HEK293 (cell line): ENCODE measurements at regions not wholly inside any gene's neighbourhood (a gene's known extent, or its start where the extent isn't known, plus 50 kb on each side); places are given as distances from the start of the nearest gene placed in this dataset.
"Not testable (repeated sequence)": the region's sequence is repeated elsewhere in the genome, so short reads cannot be mapped to it uniquely, and the experiment has no call there.

Experiments used
- CTCF ChIA-PET: fragments of 350-600 bp; formaldehyde crosslinking; extraction: SDS; loops from one replicate; lab custom pipeline; 2021; ENCODE audit warnings: antibody characterized with exemption; lab: Yijun Ruan, JAX
- POLR2A ChIA-PET: fragments of 300-600 bp; formaldehyde crosslinking; extraction: SDS; loops from one replicate; lab custom pipeline; 2020; ENCODE audit warnings: antibody characterized with exemption, inconsistent platforms; lab: Yijun Ruan, JAX
- H3K27ac ChIP-seq: fragments of 200-500 bp; sonication (Bioruptor generic); 2 replicates; pipeline ENCODE4 v1.5.1; 2014; ENCODE audit warnings: low read depth, low read length, control low read depth, inconsistent platforms; ENCODE audit errors: extremely low read depth
- H3K36me3 ChIP-seq, 2 experiments: fragments of 200-500 bp in 1 of 2; sonication (Bioruptor generic) in 1 of 2; 1 replicate in 1 of 2; 2 replicates in 1 of 2; pipeline ENCODE4 v1.5.1; 2014 to 2017; ENCODE audit warnings: inconsistent platforms in 2 of 2, low read length in 2 of 2; ENCODE audit not compliant: control insufficient read depth in 2 of 2, insufficient read depth in 1 of 2
- H3K4me1 ChIP-seq: fragments of 200-500 bp; sonication (Bioruptor generic); 2 replicates; pipeline ENCODE4 v1.5.1; 2014; ENCODE audit warnings: mild to moderate bottlenecking, low read length, inconsistent platforms; ENCODE audit not compliant: control insufficient read depth, insufficient read depth
- H3K4me3 ChIP-seq: 2 replicates; pipeline ENCODE4 v1.5.1; 2011; ENCODE audit warnings: low read depth, mild to moderate bottlenecking, control low read depth, low read length, moderate library complexity
- H3K9me3 ChIP-seq: fragments of 200-500 bp; sonication (Bioruptor generic); 2 replicates; pipeline ENCODE4 v1.5.1; 2014; ENCODE audit warnings: low read depth, low read length, inconsistent platforms; ENCODE audit not compliant: control insufficient read depth, insufficient read depth
- BCL11B ChIP-seq: fragments of 450-650 bp; formaldehyde crosslinking; IDR thresholded peaks from 2 replicates; pipeline ENCODE4 v1.5.1; 2016; ENCODE audit warnings: low read depth, missing biosample characterization, missing genetic modification characterization
- KLF7 ChIP-seq: fragments of 450-650 bp; formaldehyde crosslinking; IDR thresholded peaks from 2 replicates; pipeline ENCODE4 v1.5.1; 2016; ENCODE audit warnings: missing biosample characterization, missing genetic modification characterization, borderline replicate concordance
- KLF9 ChIP-seq: fragments of 450-650 bp; formaldehyde crosslinking; IDR thresholded peaks from 2 replicates; pipeline ENCODE4 v1.5.1; 2016; ENCODE audit warnings: missing biosample characterization, missing genetic modification characterization, low read depth
- MZF1 ChIP-seq: fragments of 450-650 bp; formaldehyde crosslinking; IDR thresholded peaks from 2 replicates; pipeline ENCODE4 v1.5.1; 2017; ENCODE audit warnings: missing biosample characterization, missing genetic modification characterization, borderline replicate concordance
- SCRT1 ChIP-seq: fragments of 450-650 bp; formaldehyde crosslinking; IDR thresholded peaks from 2 replicates; pipeline ENCODE4 v1.5.1; 2016; ENCODE audit warnings: missing biosample characterization, missing genetic modification characterization, borderline replicate concordance
- WT1 ChIP-seq: fragments of 450-650 bp; formaldehyde crosslinking; IDR thresholded peaks from 2 replicates; pipeline ENCODE4 v1.5.1; 2016; ENCODE audit warnings: missing biosample characterization, missing genetic modification characterization
- ZBTB7A ChIP-seq: fragments of 450-650 bp; formaldehyde crosslinking; IDR thresholded peaks from 2 replicates; pipeline ENCODE4 v1.5.1; 2016; ENCODE audit warnings: low read depth, missing biosample characterization, missing genetic modification characterization
- ZNF175 ChIP-seq: fragments of 450-650 bp; formaldehyde crosslinking; IDR thresholded peaks from 2 replicates; pipeline ENCODE4 v1.5.1; 2016; ENCODE audit warnings: missing biosample characterization, missing genetic modification characterization
- ZNF223 ChIP-seq: fragments of 450-650 bp; formaldehyde crosslinking; IDR thresholded peaks from 2 replicates; pipeline ENCODE4 v1.5.1; 2016; ENCODE audit warnings: missing biosample characterization, missing genetic modification characterization
- ZNF335 ChIP-seq: fragments of 450-650 bp; formaldehyde crosslinking; conservative IDR thresholded peaks from 2 replicates; pipeline ENCODE4 v1.5.1; 2016; ENCODE audit warnings: missing biosample characterization, missing genetic modification characterization
- ZNF350 ChIP-seq: fragments of 450-650 bp; formaldehyde crosslinking; IDR thresholded peaks from 2 replicates; pipeline ENCODE4 v1.5.0; 2017; ENCODE audit warnings: missing biosample characterization, mild to moderate bottlenecking, missing genetic modification characterization
- ZNF366 ChIP-seq: fragments of 450-650 bp; formaldehyde crosslinking; conservative IDR thresholded peaks from 2 replicates; pipeline ENCODE4 v1.5.1; 2016; ENCODE audit warnings: missing biosample characterization, missing genetic modification characterization
- ZNF394 ChIP-seq: fragments of 450-650 bp; formaldehyde crosslinking; IDR thresholded peaks from 2 replicates; pipeline ENCODE4 v1.5.1; 2016; ENCODE audit warnings: missing biosample characterization, missing genetic modification characterization, mild to moderate bottlenecking, moderate library complexity, borderline replicate concordance
- ZNF416 ChIP-seq: fragments of 450-650 bp; formaldehyde crosslinking; IDR thresholded peaks from 2 replicates; pipeline ENCODE4 v1.5.1; 2016; ENCODE audit warnings: missing biosample characterization, missing genetic modification characterization
- ZNF426 ChIP-seq: fragments of 450-650 bp; formaldehyde crosslinking; IDR thresholded peaks from 2 replicates; pipeline ENCODE4 v1.5.1; 2017; ENCODE audit warnings: missing biosample characterization, missing genetic modification characterization, mild to moderate bottlenecking, inconsistent platforms, moderate library complexity
- ZNF621 ChIP-seq: fragments of 450-650 bp; formaldehyde crosslinking; IDR thresholded peaks from 2 replicates; pipeline ENCODE4 v1.5.1; 2017; ENCODE audit warnings: missing biosample characterization, missing genetic modification characterization
- ZNF639 ChIP-seq: fragments of 450-650 bp; formaldehyde crosslinking; IDR thresholded peaks from 2 replicates; pipeline ENCODE4 v1.5.1; 2016; ENCODE audit warnings: missing biosample characterization, missing genetic modification characterization
- ZNF830 ChIP-seq: fragments of 450-650 bp; IDR thresholded peaks from 2 replicates; pipeline ENCODE4 v1.5.0; 2018; ENCODE audit warnings: missing biosample characterization, missing genetic modification characterization, low read depth, mild to moderate bottlenecking, moderate library complexity
- TF ChIP-seq, protein P1 (sequence below): fragments of 450-650 bp; formaldehyde crosslinking; IDR thresholded peaks from 2 replicates; pipeline ENCODE4 v1.5.1; 2016; ENCODE audit warnings: missing biosample characterization, missing genetic modification characterization
- TF ChIP-seq, protein P2 (sequence below): fragments of 450-650 bp; formaldehyde crosslinking; IDR thresholded peaks from 2 replicates; pipeline ENCODE4 v1.5.1; 2016; ENCODE audit warnings: missing biosample characterization, missing genetic modification characterization, borderline replicate concordance

DNA sequence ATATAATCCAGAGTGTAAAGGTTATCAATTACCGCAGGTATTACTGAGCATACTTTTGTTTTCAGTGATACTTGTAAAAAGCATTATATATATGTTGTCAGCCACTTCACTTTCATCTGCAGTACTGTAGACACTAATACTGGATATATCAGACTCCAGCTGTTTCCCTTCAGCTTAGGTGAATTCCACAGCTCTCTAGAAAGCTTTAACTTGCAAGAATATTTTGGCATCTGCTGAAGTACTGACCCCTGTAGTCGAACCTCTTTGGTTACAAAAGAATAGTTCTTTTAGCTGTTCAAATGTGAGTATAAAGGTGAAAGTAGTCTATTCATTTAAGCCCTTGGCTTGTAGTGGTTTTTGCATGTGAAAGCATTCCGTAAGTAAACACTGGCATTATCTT is 1222.7 kb upstream of the TENM3 start (continued):
- TF ChIP-seq MZF1 (tag by site-specific recombination) (no peak), BCL11B (tag by site-specific recombination) (no peak), ZNF416 (tag by site-specific recombination) (no peak), SCRT1 (tag by site-specific recombination) (no peak), ZNF366 (tag by site-specific recombination) (no peak), KLF9 (tag by site-specific recombination) (no peak), ZNF830 (tag by site-specific recombination) (no peak), ZNF639 (no peak), KLF7 (tag by site-specific recombination) (no peak)

GRCh38 chr4:181021213-181021612 is 1222.0 kb upstream of the TENM3 start:
- ChIA-PET CTCF (no interaction called here), POLR2A (no interaction called here)
- Histone ChIP-seq H3K27ac (no peak overlapping the region), H3K36me3 (no peaks in the 10 kb centered on the region), H3K9me3 (no peaks in the 10 kb centered on the region), H3K4me1 (no peaks in the 10 kb centered on the region), H3K4me3 (no peak overlapping the region)
- TF ChIP-seq ZNF223 (tag by site-specific recombination) (no peak), ZNF335 (no peak), ZNF350 (tag by site-specific recombination) (no peak), ZNF621 (tag by site-specific recombination) (no peak), WT1 (no peak), ZNF426 (no peak), ZNF394 (tag by site-specific recombination) (no peak), ZBTB7A (tag by site-specific recombination) (no peak), ZNF175 (tag by site-specific recombination) (no peak)
- TF ChIP-seq, protein P1, sequence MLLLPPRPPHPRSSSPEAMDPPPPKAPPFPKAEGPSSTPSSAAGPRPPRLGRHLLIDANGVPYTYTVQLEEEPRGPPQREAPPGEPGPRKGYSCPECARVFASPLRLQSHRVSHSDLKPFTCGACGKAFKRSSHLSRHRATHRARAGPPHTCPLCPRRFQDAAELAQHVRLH (tag by site-specific recombination): no peak
- TF ChIP-seq, protein P2, sequence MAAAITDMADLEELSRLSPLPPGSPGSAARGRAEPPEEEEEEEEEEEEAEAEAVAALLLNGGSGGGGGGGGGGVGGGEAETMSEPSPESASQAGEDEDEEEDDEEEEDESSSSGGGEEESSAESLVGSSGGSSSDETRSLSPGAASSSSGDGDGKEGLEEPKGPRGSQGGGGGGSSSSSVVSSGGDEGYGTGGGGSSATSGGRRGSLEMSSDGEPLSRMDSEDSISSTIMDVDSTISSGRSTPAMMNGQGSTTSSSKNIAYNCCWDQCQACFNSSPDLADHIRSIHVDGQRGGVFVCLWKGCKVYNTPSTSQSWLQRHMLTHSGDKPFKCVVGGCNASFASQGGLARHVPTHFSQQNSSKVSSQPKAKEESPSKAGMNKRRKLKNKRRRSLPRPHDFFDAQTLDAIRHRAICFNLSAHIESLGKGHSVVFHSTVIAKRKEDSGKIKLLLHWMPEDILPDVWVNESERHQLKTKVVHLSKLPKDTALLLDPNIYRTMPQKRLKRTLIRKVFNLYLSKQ (tag by site-specific recombination): no peak

DNA sequence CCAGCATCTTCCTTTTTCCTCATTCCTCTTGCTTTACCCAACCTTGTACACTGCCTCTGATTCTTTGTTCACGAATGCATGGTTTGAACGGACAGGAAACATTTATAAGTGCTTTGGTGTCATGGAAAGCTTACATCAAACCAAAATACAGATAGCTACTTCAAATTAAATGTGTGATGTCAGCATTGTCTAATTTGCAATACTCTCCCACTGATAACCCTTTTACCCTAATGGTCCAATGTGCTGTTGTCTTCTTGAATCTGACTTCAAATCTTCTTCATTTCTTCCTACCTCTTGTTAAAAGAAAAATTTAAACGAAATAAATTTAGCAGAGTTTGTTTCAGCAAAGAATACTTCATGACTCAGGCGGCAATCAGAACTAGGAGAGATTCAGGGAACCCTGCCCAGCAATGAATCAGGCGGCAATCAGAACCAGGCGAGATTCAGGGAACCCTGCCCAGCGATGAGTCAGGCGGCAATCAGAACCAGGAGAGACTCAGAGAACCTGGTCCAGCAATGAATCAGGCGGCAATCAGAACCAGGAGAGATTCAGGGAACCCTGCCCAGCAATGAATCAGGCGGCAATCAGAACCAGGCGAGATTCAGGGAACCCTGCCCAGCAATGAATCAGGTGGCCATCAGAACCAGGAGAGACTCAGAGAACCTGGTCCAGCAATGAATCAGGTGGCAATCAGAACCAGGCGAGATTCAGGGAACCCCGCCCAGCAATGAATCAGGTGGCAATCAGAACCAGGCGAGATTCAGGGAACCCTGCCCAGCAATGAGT is 1212.9 kb upstream of the TENM3 start:
- H3K4me1 ChIP-seq, H3K9me3 ChIP-seq, H3K36me3 ChIP-seq, H3K27ac ChIP-seq, CTCF ChIA-PET, POLR2A ChIA-PET, H3K4me3 ChIP-seq: not testable (repeated sequence)
